Type B pancreatic cell (in vitro differentiated cells): ENCODE measurements at regions not wholly inside any gene's neighbourhood (a gene's known extent, or its start where the extent isn't known, plus 50 kb on each side); places are given as distances from the start of the nearest gene placed in this dataset.

Experiments
- DNase-seq: peaks from one replicate; pipeline ENCODE4 v3.0.0; 2021; ENCODE audit warnings: mixed read lengths; ENCODE audit not compliant: unreplicated experiment; ENCODE audit errors: extremely low spot score
- H3K27ac Mint-ChIP-seq: 2 replicates; pipeline ENCODE4 v1.8.0; 2021; ENCODE audit warnings: mild to moderate bottlenecking, mixed read lengths
- H3K27me3 Mint-ChIP-seq: 2 replicates; pipeline ENCODE4 v1.8.0; 2021; ENCODE audit warnings: mixed read lengths
- H3K36me3 Mint-ChIP-seq: 2 replicates; pipeline ENCODE4 v1.8.0; 2021; ENCODE audit warnings: mixed read lengths
- H3K4me1 Mint-ChIP-seq: one replicate; pipeline ENCODE4 v1.8.0; 2021; ENCODE audit warnings: mixed read lengths; ENCODE audit not compliant: unreplicated experiment
- H3K4me3 Mint-ChIP-seq: 2 replicates; pipeline ENCODE4 v1.8.0; 2021; ENCODE audit warnings: mild to moderate bottlenecking, mixed read lengths
- H3K9me3 Mint-ChIP-seq: 2 replicates; pipeline ENCODE4 v1.8.0; 2021; ENCODE audit warnings: mixed read lengths
- CTCF ChIP-seq: fragments of 200-600 bp; sonication (generic); conservative IDR thresholded peaks from 2 replicates; pipeline ENCODE4 v1.5.0; 2021; ENCODE audit warnings: antibody characterized with exemption, mild to moderate bottlenecking

- H3K27me3 Mint-ChIP-seq = peaks cover 8% of the 10 kb centered on the region
- no peaks in the 10 kb centered on the region for H3K9me3 Mint-ChIP-seq
- no peak overlapping the region for H3K4me3 Mint-ChIP-seq
- H3K27ac Mint-ChIP-seq = no peak overlapping the region
- TF ChIP-seq CTCF = no peak
- DNase-seq = no peak
- no peaks in the 10 kb centered on the region for H3K36me3 Mint-ChIP-seq
- peaks cover 38% of the 10 kb centered on the region for H3K4me1 Mint-ChIP-seq
Observed at GRCh38 chr22:35479985-35480550, 60.6 kb upstream of the RASD2 start.

- Mint-ChIP-seq H3K27me3 (peaks cover 11% of the 10 kb centered on the region), H3K27ac (peak overlapping the region; percentile 62), H3K4me3 (no peak overlapping the region), H3K4me1 (peaks cover 42% of the 10 kb centered on the region), H3K36me3 (no peaks in the 10 kb centered on the region), H3K9me3 (no peaks in the 10 kb centered on the region)
- TF ChIP-seq CTCF = no peak
- no peak for DNase-seq
Observed at GRCh38 chr22:35480627-35481550, 59.7 kb upstream of the RASD2 start.

GRCh38 chr22:35482311-35482710, 58.3 kb upstream of the RASD2 start:
- no peak overlapping the region for H3K4me3 Mint-ChIP-seq
- peaks cover 18% of the 10 kb centered on the region for H3K27me3 Mint-ChIP-seq

GRCh38 chr22:35482974-35483373, 57.7 kb upstream of the RASD2 start:
- Mint-ChIP-seq H3K4me3 (no peak overlapping the region), H3K36me3 (no peaks in the 10 kb centered on the region), H3K27me3 (peaks cover 21% of the 10 kb centered on the region), H3K27ac (no peak overlapping the region), H3K4me1 (peaks cover 33% of the 10 kb centered on the region), H3K9me3 (no peaks in the 10 kb centered on the region)
- no peak for DNase-seq
- no peak for TF ChIP-seq CTCF

More at GRCh38 chr22:35482311-35482710, 58.3 kb upstream of the RASD2 start:
- peaks cover 35% of the 10 kb centered on the region for H3K4me1 Mint-ChIP-seq
- no peaks in the 10 kb centered on the region for H3K9me3 Mint-ChIP-seq
- DNase-seq = no peak
- no peaks in the 10 kb centered on the region for H3K36me3 Mint-ChIP-seq
- H3K27ac Mint-ChIP-seq = no peak overlapping the region
- no peak for TF ChIP-seq CTCF

- Mint-ChIP-seq H3K36me3 (no peaks in the 10 kb centered on the region), H3K4me1 (peaks cover 25% of the 10 kb centered on the region), H3K27ac (no peak overlapping the region), H3K27me3 (peaks cover 25% of the 10 kb centered on the region), H3K4me3 (no peak overlapping the region), H3K9me3 (no peaks in the 10 kb centered on the region)
- TF ChIP-seq CTCF = no peak
- no peak for DNase-seq
Observed at GRCh38 chr22:35483730-35484129, 56.9 kb upstream of the RASD2 start.
